A549 (cell line): ENCODE measurements at regions not wholly inside any gene's neighbourhood (a gene's known extent, or its start where the extent isn't known, plus 50 kb on each side); places are given as distances from the start of the nearest gene placed in this dataset.

ENCODE experiments used
- BHLHE40 ChIP-seq: IDR thresholded peaks from 2 replicates; pipeline ENCODE4 v1.6.1; 2012; ENCODE audit warnings: low read depth, low read length, inconsistent platforms
- CHD2 ChIP-seq: fragments of 150-350 bp; IDR thresholded peaks from 2 replicates; pipeline ENCODE4 v1.6.1; 2014; ENCODE audit warnings: low read length; ENCODE audit not compliant: partially characterized antibody
- CTCF ChIP-seq: fragments of >200 bp; sonication (Bioruptor Twin); formaldehyde crosslinking; IDR thresholded peaks from 3 replicates; pipeline ENCODE4 v1.5.1; 2016
- EP300 ChIP-seq, 2 experiments: fragments of >200 bp; sonication (Bioruptor Twin); formaldehyde crosslinking; IDR thresholded peaks; 2 replicates in 1 of 2; 3 replicates in 1 of 2; pipeline ENCODE4 v1.6.1; 2016 to 2017
- ESRRA ChIP-seq: fragments of 150-350 bp; IDR thresholded peaks from 2 replicates; pipeline ENCODE4 v1.6.1; 2014; ENCODE audit warnings: mild to moderate bottlenecking, low read length, borderline replicate concordance
- JUNB ChIP-seq: fragments of >200 bp; sonication (Bioruptor Twin); formaldehyde crosslinking; IDR thresholded peaks from 2 replicates; pipeline ENCODE4 v1.6.1; 2016
- MAX ChIP-seq: IDR thresholded peaks from 2 replicates; pipeline ENCODE4 v1.6.1; 2012
- NPAS2 ChIP-seq: fragments of 250-450 bp; sonication (Bioruptor Pico); IDR thresholded peaks from 2 replicates; pipeline ENCODE4 v1.8.0; 2022; ENCODE audit warnings: mild to moderate bottlenecking, moderate library complexity, borderline replicate concordance
- POLR2A ChIP-seq: IDR thresholded peaks from 2 replicates; pipeline ENCODE4 v1.6.1; 2012; ENCODE audit warnings: mild to moderate bottlenecking, low read length
- RAD21 ChIP-seq, 2 experiments: fragments of >200 bp in 1 of 2; sonication (Bioruptor Twin) in 1 of 2; formaldehyde crosslinking in 1 of 2; IDR thresholded peaks in 1 of 2; conservative IDR thresholded peaks in 1 of 2; 2 replicates in 1 of 2; 3 replicates in 1 of 2; pipeline ENCODE4 v1.6.1; 2012 to 2018; ENCODE audit warnings: inconsistent platforms in 1 of 2
- SMC3 ChIP-seq: fragments of >200 bp; sonication (Bioruptor Twin); formaldehyde crosslinking; IDR thresholded peaks from 3 replicates; pipeline ENCODE4 v1.6.1; 2018; ENCODE audit warnings: inconsistent platforms
- SREBF2 ChIP-seq: fragments of 450-650 bp; IDR thresholded peaks from 2 replicates; pipeline ENCODE4 v1.6.1; 2014; ENCODE audit warnings: mild to moderate bottlenecking, moderate library complexity
- TP53 ChIP-seq: fragments of 250-450 bp; sonication (Bioruptor Pico); IDR thresholded peaks from 2 replicates; pipeline ENCODE4 v1.5.0; 2021; ENCODE audit warnings: mild to moderate bottlenecking, moderate library complexity

GRCh38 chr17:33848433-33848832 lies 406.7 kb upstream of the CCL2 start:
- no peak for TF ChIP-seq BHLHE40
- TF ChIP-seq CTCF: no peak
- TF ChIP-seq SREBF2: no peak
- TF ChIP-seq SMC3: no peak
- no peak for TF ChIP-seq NPAS2 (CRISPR knock-in tag)
- no peak for TF ChIP-seq EP300 (IDR thresholded peaks at IDR 0.05)
- no peak for TF ChIP-seq TP53 (CRISPR knock-in tag)
- TF ChIP-seq CHD2: no peak
- TF ChIP-seq JUNB: no peak
- TF ChIP-seq RAD21 (conservative IDR thresholded peaks at IDR 0.05 in 1 of 2, IDR thresholded peaks at IDR 0.05 in 1 of 2): no peak
- TF ChIP-seq ESRRA: no peak
- no peak for TF ChIP-seq POLR2A
- no peak for TF ChIP-seq MAX
